ENCODE measurements at regions not wholly inside any gene's neighbourhood (a gene's known extent, or its start where the extent isn't known, plus 50 kb on each side); places are given as distances from the start of the nearest gene placed in this dataset.

- Histone ChIP-seq H3K9me3 (no peaks in the 10 kb centered on the region), H3K4me1 (peaks cover 16% of the 10 kb centered on the region)
- intact Hi-C loops (cut with DNase I; ENCODE audit: low total_unique reads), result no loop called here
These were observed 62.3 kb upstream of the LBX1 start for GRCh38 chr10:101291331-101292193.

GRCh38 chr10:101292194-101293006 lies 61.6 kb upstream of the BTRC start:
- Histone ChIP-seq H3K4me3 (peak overlapping the region; percentile 52 to 65), H3K4me1 (peaks cover 14% of the 10 kb centered on the region), H3K9me3 (no peaks in the 10 kb centered on the region), H3K36me3 (ENCODE audit: low read depth, missing control alignments) (no peaks in the 10 kb centered on the region), H3K27ac (peak overlapping the region in 1 of 2 donors; percentile 44), H3K27me3 (no peaks in the 10 kb centered on the region)
- no peak for TF ChIP-seq POLR2A (IDR thresholded peaks at IDR 0.05)
- TF ChIP-seq, protein P1, sequence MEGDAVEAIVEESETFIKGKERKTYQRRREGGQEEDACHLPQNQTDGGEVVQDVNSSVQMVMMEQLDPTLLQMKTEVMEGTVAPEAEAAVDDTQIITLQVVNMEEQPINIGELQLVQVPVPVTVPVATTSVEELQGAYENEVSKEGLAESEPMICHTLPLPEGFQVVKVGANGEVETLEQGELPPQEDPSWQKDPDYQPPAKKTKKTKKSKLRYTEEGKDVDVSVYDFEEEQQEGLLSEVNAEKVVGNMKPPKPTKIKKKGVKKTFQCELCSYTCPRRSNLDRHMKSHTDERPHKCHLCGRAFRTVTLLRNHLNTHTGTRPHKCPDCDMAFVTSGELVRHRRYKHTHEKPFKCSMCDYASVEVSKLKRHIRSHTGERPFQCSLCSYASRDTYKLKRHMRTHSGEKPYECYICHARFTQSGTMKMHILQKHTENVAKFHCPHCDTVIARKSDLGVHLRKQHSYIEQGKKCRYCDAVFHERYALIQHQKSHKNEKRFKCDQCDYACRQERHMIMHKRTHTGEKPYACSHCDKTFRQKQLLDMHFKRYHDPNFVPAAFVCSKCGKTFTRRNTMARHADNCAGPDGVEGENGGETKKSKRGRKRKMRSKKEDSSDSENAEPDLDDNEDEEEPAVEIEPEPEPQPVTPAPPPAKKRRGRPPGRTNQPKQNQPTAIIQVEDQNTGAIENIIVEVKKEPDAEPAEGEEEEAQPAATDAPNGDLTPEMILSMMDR (IDR thresholded peaks at IDR 0.05), result peak in 1 of 3 experiments; percentile 10
- no peak for DNase-seq
- 1 to 3% methylated on average over 20 to 65 of the region's 65 CpGs for WGBS, 2 donors
- intact Hi-C loops (cut with DNase I; ENCODE audit: low total_unique reads), result no loop called here

More at GRCh38 chr10:101291331-101292193, 62.3 kb upstream of the LBX1 start:
- 1 to 3% methylated on average over 17 to 55 of the region's 69 CpGs for WGBS, 2 donors
- peak; percentile 72 for DNase-seq
- TF ChIP-seq POLR2A (IDR thresholded peaks at IDR 0.05), result no peak
- TF ChIP-seq, protein P1 (IDR thresholded peaks at IDR 0.05), result peak; percentile 18 to 62 (median 40)
- H3K27me3 ChIP-seq, result no peaks in the 10 kb centered on the region
- H3K36me3 ChIP-seq (ENCODE audit: low read depth, missing control alignments), result no peaks in the 10 kb centered on the region
- H3K27ac ChIP-seq, result peak overlapping the region in 1 of 2 donors; percentile 44
- H3K4me3 ChIP-seq, result peak overlapping the region; percentile 52 to 65

GRCh38 chr10:101293007-101293723 lies 60.8 kb upstream of the BTRC start:
- no peaks in the 10 kb centered on the region for H3K36me3 ChIP-seq (ENCODE audit: low read depth, missing control alignments)
- intact Hi-C loops (cut with DNase I; ENCODE audit: low total_unique reads), result no loop called here
- TF ChIP-seq, protein P1 (IDR thresholded peaks at IDR 0.05), result no peak
- TF ChIP-seq POLR2A (IDR thresholded peaks at IDR 0.05), result no peak
- WGBS, 2 donors, result 43 to 47% methylated on average over 17 of the region's 17 CpGs
- H3K9me3 ChIP-seq, result no peaks in the 10 kb centered on the region
- no peaks in the 10 kb centered on the region for H3K27me3 ChIP-seq
- peaks cover 10% of the 10 kb centered on the region for H3K4me1 ChIP-seq
- peak overlapping the region; percentile 52 to 65 for H3K4me3 ChIP-seq
- H3K27ac ChIP-seq, result no peak overlapping the region
- DNase-seq, result no peak

DNA sequence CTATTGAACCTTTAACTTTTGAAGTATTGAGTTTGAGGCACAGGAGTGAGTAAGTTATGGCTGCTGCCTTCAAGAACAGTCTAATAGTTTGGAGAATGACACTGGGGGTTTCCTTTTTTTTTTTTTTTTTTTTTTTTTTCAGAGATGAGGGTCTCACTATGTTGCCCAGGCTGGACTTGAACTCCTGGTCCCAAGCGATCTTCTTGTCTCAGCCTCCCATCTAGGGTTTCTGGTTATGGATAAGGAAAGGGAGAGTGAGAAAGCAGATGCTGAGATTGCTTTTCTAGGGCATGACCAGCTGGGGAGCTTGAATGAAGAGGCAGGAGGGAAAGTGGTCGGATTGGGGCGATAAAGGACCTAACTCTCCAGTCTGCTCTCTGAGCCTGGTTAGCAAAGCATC lies 59.9 kb upstream of the BTRC start:
- WGBS, 2 donors, result 74 to 98% methylated on average over 3 of the region's 3 CpGs
- H3K27ac ChIP-seq, result no peak overlapping the region
- peaks cover 7% of the 10 kb centered on the region for H3K4me1 ChIP-seq
- no peak for DNase-seq
- intact Hi-C loops (cut with DNase I; ENCODE audit: low total_unique reads), result no loop called here
- no peak overlapping the region for H3K4me3 ChIP-seq
- H3K36me3 ChIP-seq (ENCODE audit: low read depth, missing control alignments), result no peaks in the 10 kb centered on the region
- H3K9me3 ChIP-seq, result no peaks in the 10 kb centered on the region
- H3K27me3 ChIP-seq, result no peaks in the 10 kb centered on the region
- no peak for TF ChIP-seq POLR2A (IDR thresholded peaks at IDR 0.05)
- TF ChIP-seq, protein P1 (IDR thresholded peaks at IDR 0.05), result no peak

Measured in testis (tissue), 2 donors.